BLaER1 treated with 17β-estradiol and CSF1 and Interleukin-3, amounts not matched to agents 10 nM and 100 nM (cell line): ENCODE measurements at regions not wholly inside any gene's neighbourhood (a gene's known extent, or its start where the extent isn't known, plus 50 kb on each side); places are given as distances from the start of the nearest gene placed in this dataset.
"Not testable (repeated sequence)": the region's sequence is repeated elsewhere in the genome, so short reads cannot be mapped to it uniquely, and the experiment has no call there.

ENCODE experiments used
- H3K27ac ChIP-seq, 11 experiments: shearing (Covaris generic); formaldehyde crosslinking; 2 replicates each; pipeline ENCODE4 v1.8.1; 2022
- H3K27me3 ChIP-seq, 11 experiments: shearing (Covaris generic); formaldehyde crosslinking; 2 replicates each; pipeline ENCODE4 v1.8.1; 2022
- H3K36me3 ChIP-seq, 11 experiments: shearing (Covaris generic); formaldehyde crosslinking; 2 replicates each; pipeline ENCODE4 v1.8.1; 2022
- H3K4me1 ChIP-seq, 10 experiments: shearing (Covaris generic); formaldehyde crosslinking; 2 replicates each; pipeline ENCODE4 v1.8.1; 2022
- H3K4me2 ChIP-seq, 11 experiments: shearing (Covaris generic); formaldehyde crosslinking; 2 replicates each; pipeline ENCODE4 v1.8.1; 2022
- H3K4me3 ChIP-seq, 10 experiments: shearing (Covaris generic); formaldehyde crosslinking; 2 replicates each; pipeline ENCODE4 v1.8.1; 2022
- H3K9ac ChIP-seq, 11 experiments: shearing (Covaris generic); formaldehyde crosslinking; 2 replicates each; pipeline ENCODE4 v1.8.1; 2022
- H3K9me3 ChIP-seq, 11 experiments: shearing (Covaris generic); formaldehyde crosslinking; replicated peaks in 1 of 11; 2 replicates each; pipeline ENCODE4 v1.8.1; 2022
- H4K20me1 ChIP-seq, 11 experiments: shearing (Covaris generic); formaldehyde crosslinking; 2 replicates each; pipeline ENCODE4 v1.8.1; 2022
- Cebpa-rat ChIP-seq, 11 experiments: shearing (Covaris generic); IDR thresholded peaks; 2 replicates each; pipeline ENCODE4 v1.8.1; 2022

- Histone ChIP-seq H4K20me1 (no peaks in the 10 kb centered on the region), H3K27ac (peak overlapping the region in 2 of 11 experiments; percentile 38 to 39; a peak in 2 of 22 replicates), H3K9me3 (no peaks in the 10 kb centered on the region), H3K36me3 (no peaks in the 10 kb centered on the region), H3K4me2 (peak overlapping the region in 1 of 11 experiments; percentile 34; a peak in 1 of 22 replicates), H3K4me3 (no peak overlapping the region), H3K27me3 (no peaks in the 10 kb centered on the region), H3K4me1 (peaks cover 5 to 42% (median 11%) of the 10 kb centered on the region in 10 experiments; a peak in 18 of 20 replicates), H3K9ac (no peak overlapping the region)
- no peak for TF ChIP-seq Cebpa-rat (IDR thresholded peaks at IDR 0.05)
Observed at GRCh38 chr11:91295591-91295990, 929.0 kb upstream of the FAT3 start.

- H3K9ac ChIP-seq = peak overlapping the region in 2 of 11 experiments; percentile 22 to 31; a peak in 1 of 22 replicates
- H3K36me3 ChIP-seq = no peaks in the 10 kb centered on the region
- H3K27ac ChIP-seq = peak overlapping the region in 8 of 11 experiments; percentile 52 to 77 (median 58); a peak in 16 of 22 replicates
- H4K20me1 ChIP-seq = no peaks in the 10 kb centered on the region
- H3K27me3 ChIP-seq = no peaks in the 10 kb centered on the region
- TF ChIP-seq Cebpa-rat (IDR thresholded peaks at IDR 0.05) = 0 out of 22 replicates have a peak, but pooled peaks of 1 of the 11 experiments have one; percentile 18
- peak overlapping the region; percentile 32 to 66 (median 44); a peak in 16 of 22 replicates for H3K4me2 ChIP-seq
- H3K9me3 ChIP-seq = no peaks in the 10 kb centered on the region
- H3K4me1 ChIP-seq = peaks cover 5 to 29% (median 9%) of the 10 kb centered on the region in 10 experiments; a peak in 18 of 20 replicates
- H3K4me3 ChIP-seq = no peak overlapping the region
Observed at GRCh38 chr11:91293119-91293518, 931.5 kb upstream of the FAT3 start.

GRCh38 chr11:91272089-91272488 is 952.5 kb upstream of the FAT3 start:
- no peaks in the 10 kb centered on the region for H3K4me1 ChIP-seq
- H3K4me3 ChIP-seq = no peak overlapping the region
- TF ChIP-seq Cebpa-rat (IDR thresholded peaks at IDR 0.05) = no peak
- no peak overlapping the region for H3K9ac ChIP-seq
- H3K36me3 ChIP-seq = no peaks in the 10 kb centered on the region
- H3K27me3 ChIP-seq = no peaks in the 10 kb centered on the region
- H3K27ac ChIP-seq = no peak overlapping the region
- no peak overlapping the region for H3K4me2 ChIP-seq
- no peaks in the 10 kb centered on the region for H4K20me1 ChIP-seq
- peaks cover 0 to 5% (median 0%) of the 10 kb centered on the region in 11 experiments; a peak in 1 of 22 replicates for H3K9me3 ChIP-seq

GRCh38 chr11:91268512-91269295 is 955.9 kb upstream of the FAT3 start:
- not testable (repeated sequence) for H3K4me3 ChIP-seq, H3K36me3 ChIP-seq, H3K27me3 ChIP-seq, H3K4me1 ChIP-seq, H3K27ac ChIP-seq, H3K9ac ChIP-seq, H3K4me2 ChIP-seq, H3K9me3 ChIP-seq, H4K20me1 ChIP-seq

- H3K27me3 ChIP-seq = no peaks in the 10 kb centered on the region
- no peak overlapping the region for H3K4me2 ChIP-seq
- H4K20me1 ChIP-seq = no peaks in the 10 kb centered on the region
- no peak overlapping the region for H3K9ac ChIP-seq
- no peaks in the 10 kb centered on the region for H3K36me3 ChIP-seq
- no peak for TF ChIP-seq Cebpa-rat (IDR thresholded peaks at IDR 0.05)
- H3K27ac ChIP-seq = no peak overlapping the region
- H3K9me3 ChIP-seq = peaks cover 0 to 5% (median 0%) of the 10 kb centered on the region in 11 experiments; a peak in 1 of 22 replicates
- H3K4me3 ChIP-seq = no peak overlapping the region
- H3K4me1 ChIP-seq = no peaks in the 10 kb centered on the region
Observed at GRCh38 chr11:91265946-91266345, 958.7 kb upstream of the FAT3 start.

- H3K27me3 ChIP-seq = no peaks in the 10 kb centered on the region
- peaks cover 0 to 5% (median 0%) of the 10 kb centered on the region in 11 experiments; a peak in 1 of 22 replicates for H3K9me3 ChIP-seq
- H3K36me3 ChIP-seq = no peaks in the 10 kb centered on the region
- no peak for TF ChIP-seq Cebpa-rat (IDR thresholded peaks at IDR 0.05)
- H3K4me2 ChIP-seq = no peak overlapping the region
- no peak overlapping the region for H3K9ac ChIP-seq
- H3K4me1 ChIP-seq = no peaks in the 10 kb centered on the region
- no peak overlapping the region for H3K27ac ChIP-seq
- H3K4me3 ChIP-seq = no peak overlapping the region
- H4K20me1 ChIP-seq = no peaks in the 10 kb centered on the region
Observed at GRCh38 chr11:91264481-91264880, 960.1 kb upstream of the FAT3 start.

- Histone ChIP-seq H3K9ac (no peak overlapping the region), H3K27me3 (no peaks in the 10 kb centered on the region), H3K4me3 (no peak overlapping the region), H3K4me1 (no peaks in the 10 kb centered on the region), H3K9me3 (peaks cover 0 to 2% (median 0%) of the 10 kb centered on the region in 11 experiments; a peak in 1 of 22 replicates), H3K36me3 (no peaks in the 10 kb centered on the region), H3K4me2 (no peak overlapping the region), H4K20me1 (no peaks in the 10 kb centered on the region), H3K27ac (no peak overlapping the region)
- no peak for TF ChIP-seq Cebpa-rat (IDR thresholded peaks at IDR 0.05)
Observed at GRCh38 chr11:91263496-91264365, 960.9 kb upstream of the FAT3 start.

- Histone ChIP-seq H3K4me1 (no peaks in the 10 kb centered on the region), H3K4me2 (no peak overlapping the region), H4K20me1 (no peaks in the 10 kb centered on the region), H3K9me3 (no peaks in the 10 kb centered on the region), H3K4me3 (no peak overlapping the region), H3K9ac (no peak overlapping the region), H3K27ac (no peak overlapping the region), H3K27me3 (no peaks in the 10 kb centered on the region), H3K36me3 (no peaks in the 10 kb centered on the region)
- TF ChIP-seq Cebpa-rat (IDR thresholded peaks at IDR 0.05) = no peak
Observed at GRCh38 chr11:91261513-91261912, 963.1 kb upstream of the FAT3 start.

GRCh38 chr11:91258876-91259275 is 965.7 kb upstream of the FAT3 start:
- Histone ChIP-seq H3K36me3 (no peaks in the 10 kb centered on the region), H3K4me2 (no peak overlapping the region), H3K27me3 (no peaks in the 10 kb centered on the region), H3K9ac (no peak overlapping the region), H3K9me3 (no peaks in the 10 kb centered on the region), H3K27ac (no peak overlapping the region), H3K4me1 (no peaks in the 10 kb centered on the region), H4K20me1 (no peaks in the 10 kb centered on the region), H3K4me3 (no peak overlapping the region)
- TF ChIP-seq Cebpa-rat (IDR thresholded peaks at IDR 0.05) = no peak
